GM19463 (cell line): ENCODE measurements at regions not wholly inside any gene's neighbourhood (a gene's known extent, or its start where the extent isn't known, plus 50 kb on each side); places are given as distances from the start of the nearest gene placed in this dataset.

ENCODE experiments used
- ATAC-seq: cut with Tn5 transposase; IDR thresholded peaks from one replicate; pipeline ENCODE4 v1.9.1; 2021; ENCODE audit warnings: mild to moderate bottlenecking, moderate library complexity; ENCODE audit not compliant: unreplicated experiment

DNA sequence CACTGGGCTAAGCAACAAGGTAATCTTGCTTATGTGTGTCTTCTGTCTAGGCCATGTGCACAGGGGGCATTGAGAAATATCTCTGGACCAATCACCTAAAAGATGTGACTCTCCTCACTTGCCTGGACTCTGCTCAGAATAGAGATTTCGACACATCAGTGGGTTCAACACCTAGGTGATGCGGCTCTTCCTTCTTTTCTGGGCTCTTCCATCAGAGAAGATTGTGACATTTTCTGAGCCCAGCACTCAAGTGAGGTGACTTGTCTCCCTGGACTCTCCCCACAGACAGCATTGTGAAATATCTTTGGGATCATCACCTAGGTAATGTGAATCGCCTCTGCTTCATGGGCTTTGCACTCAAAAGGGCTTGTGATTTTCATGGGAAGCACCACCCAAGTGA, 1904.1 kb downstream of the TP53TG3F start:
- no peak for ATAC-seq

GRCh38 chr16:35364263-35364662, 1904.9 kb downstream of the TP53TG3F start:
- ATAC-seq: no peak

- ATAC-seq: no peak
These were observed 1906.3 kb downstream of the TP53TG3F start for GRCh38 chr16:35365675-35366074.

- ATAC-seq: no peak
These were observed 1911.2 kb downstream of the TP53TG3F start for GRCh38 chr16:35370617-35371016.

GRCh38 chr16:35377142-35377541, 1917.7 kb downstream of the TP53TG3F start:
- ATAC-seq: no peak

DNA sequence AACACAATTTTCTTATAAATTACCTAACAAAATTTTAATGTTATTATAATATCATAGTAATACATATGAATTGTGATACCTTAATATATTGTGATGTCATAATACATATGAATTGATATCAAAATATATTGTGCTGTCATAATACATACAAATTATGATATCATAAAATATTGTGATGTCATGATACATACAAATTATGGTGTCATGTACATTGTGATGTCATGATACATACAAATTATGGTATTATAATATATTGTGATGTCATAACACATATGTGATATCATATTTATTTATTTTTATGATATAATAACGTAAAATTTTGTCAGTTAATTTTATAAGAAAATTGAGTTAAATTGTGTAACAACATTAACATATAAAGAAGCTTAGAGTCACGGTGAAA, 1927.2 kb downstream of the TP53TG3F start:
- no peak for ATAC-seq

GRCh38 chr16:35391328-35391727, 1931.9 kb downstream of the TP53TG3F start:
- ATAC-seq: no peak

- no peak for ATAC-seq
These were observed 1938.8 kb downstream of the TP53TG3F start for GRCh38 chr16:35398180-35398579.

DNA sequence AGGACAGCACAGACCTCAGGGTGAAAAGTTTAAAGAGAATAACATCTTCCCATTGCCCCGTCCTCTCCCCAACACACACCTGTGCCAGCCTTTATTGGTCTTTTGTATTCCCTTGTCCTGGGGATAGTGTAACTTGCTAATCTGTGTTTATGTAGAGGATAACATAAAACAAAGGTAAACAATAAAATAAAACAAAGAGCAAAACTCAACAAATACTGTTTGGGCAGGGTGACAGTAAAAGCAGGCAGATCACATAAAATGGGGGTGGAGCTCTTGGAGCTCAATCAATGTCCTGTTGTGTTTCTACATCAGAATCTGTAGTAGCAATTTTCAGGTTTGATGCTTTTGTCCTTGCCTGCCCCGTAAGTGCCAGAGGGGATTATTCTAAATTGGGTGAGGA, 1939.7 kb downstream of the TP53TG3F start:
- ATAC-seq: no peak

- ATAC-seq: no peak
These were observed 1944.9 kb downstream of the TP53TG3F start for GRCh38 chr16:35404273-35404672.

GRCh38 chr16:35405526-35405925, 1946.1 kb downstream of the TP53TG3F start:
- no peak for ATAC-seq

DNA sequence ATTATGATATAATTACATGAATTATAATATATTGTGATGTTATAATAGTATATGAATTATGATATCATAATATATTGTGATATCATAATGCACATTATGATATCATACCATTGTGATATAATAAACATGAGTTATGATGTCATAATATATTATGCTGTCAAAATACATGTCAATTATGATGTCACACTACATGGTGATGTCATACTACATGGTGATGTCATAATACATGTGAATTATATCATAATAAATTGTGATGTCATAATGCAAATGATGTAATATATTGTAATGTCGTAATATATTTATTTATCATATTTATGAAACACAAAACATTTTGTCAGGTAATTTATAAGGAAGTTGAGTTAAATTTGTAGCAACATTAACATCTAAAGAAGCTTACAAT, 1950.1 kb downstream of the TP53TG3F start:
- ATAC-seq: no peak

- no peak for ATAC-seq
These were observed 1951.0 kb downstream of the TP53TG3F start for GRCh38 chr16:35410438-35410837.

DNA sequence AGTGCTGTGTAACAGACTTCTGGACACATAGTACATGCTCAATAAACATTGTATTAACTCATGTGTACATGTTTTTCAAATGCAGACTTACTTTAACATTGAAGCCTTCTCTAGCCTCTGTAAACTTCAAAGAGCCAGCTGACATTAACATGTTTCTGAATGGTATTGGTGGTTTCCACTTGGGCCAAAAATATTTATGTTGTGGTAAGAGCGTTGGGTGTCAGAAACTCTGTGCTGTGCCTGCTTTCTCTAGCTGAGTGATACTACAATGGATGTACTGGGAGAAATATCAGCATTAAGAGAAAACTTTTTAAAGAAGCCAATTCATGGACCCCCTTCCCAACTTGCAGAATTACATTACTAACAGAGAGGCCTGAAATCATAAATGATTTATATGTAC, 1951.7 kb downstream of the TP53TG3F start:
- ATAC-seq: no peak

DNA sequence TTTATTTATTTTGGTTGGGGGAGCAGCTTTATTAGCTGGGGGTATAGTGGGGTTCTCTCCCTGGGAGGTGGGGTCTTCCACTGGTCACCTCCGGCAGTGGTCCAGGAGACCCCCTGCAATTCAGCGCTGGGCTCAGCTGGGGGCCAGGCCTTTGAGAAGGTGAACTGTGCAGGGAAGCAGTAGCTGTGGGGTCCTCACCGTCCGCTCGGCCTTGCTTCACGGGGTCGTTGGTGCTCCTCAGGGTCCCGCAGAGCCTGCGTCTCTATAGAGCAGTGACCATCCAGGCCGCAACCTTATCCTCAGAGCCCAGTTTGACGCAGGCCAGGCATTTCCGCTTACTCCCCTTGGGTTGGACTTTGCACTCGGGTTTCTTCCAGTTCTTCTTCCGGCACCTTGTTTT, 1954.7 kb downstream of the TP53TG3F start:
- ATAC-seq: no peak

DNA sequence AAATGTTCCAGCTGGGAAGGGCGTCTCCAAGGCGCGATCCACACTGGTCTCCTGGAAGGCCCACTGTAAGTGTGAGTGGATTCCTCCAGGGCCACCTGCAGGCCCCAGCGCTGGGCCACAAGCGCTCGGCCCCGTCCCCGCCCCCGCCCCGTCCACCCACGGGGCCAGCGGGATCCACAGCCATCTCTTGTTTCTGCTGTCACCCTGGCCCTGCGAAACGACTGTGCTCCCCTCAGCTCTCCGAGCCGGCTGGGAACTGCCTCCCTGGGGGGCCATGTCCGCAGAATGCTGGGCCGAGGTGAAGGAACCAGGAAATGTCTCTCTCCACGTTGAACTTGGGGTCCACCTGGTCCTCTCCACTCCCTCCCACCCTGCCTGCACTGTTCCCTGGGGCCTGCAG, 1955.2 kb downstream of the TP53TG3F start:
- no peak for ATAC-seq

DNA sequence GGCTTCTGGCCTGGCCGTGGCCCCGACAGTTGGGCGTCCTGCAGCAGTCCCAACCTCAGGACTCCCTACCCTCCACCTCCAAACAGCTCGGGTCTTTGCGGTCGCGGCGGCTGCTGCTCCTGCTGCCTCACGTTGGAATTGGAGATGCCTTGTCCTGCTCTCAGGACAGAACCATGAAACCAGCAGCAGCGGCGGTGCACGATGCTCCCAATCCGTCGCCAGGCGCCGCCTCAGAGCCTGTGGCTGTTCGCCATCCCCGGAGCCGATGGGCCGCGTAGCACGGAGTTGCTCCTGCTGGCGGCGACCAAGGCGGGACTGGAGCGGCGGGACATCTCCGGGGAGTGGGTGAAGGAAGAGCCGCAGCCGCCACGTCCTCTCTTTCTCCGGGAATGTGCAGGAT, 1965.9 kb downstream of the TP53TG3F start:
- no peak for ATAC-seq

- peak; percentile 44 for ATAC-seq
These were observed 1972.6 kb downstream of the TP53TG3F start for GRCh38 chr16:35431829-35432663.

DNA sequence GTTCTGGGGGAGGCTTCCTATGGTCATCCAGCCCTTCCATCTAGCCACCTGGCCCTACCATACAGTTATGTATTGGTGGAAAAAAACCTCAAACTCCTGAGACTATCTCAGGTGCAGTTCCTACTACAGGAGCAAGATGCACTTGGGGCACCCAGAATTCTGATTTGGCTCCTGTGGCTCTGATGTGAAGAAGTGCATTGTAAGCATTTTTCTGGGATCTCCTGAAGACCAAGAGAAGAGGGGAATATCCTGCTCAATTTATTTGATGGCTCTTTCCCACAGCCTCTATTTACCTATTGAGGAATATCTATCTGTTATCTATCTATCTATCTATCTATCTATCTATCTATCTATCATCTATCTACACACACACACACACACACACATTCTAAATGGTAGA, 1981.5 kb downstream of the TP53TG3F start:
- no peak for ATAC-seq

DNA sequence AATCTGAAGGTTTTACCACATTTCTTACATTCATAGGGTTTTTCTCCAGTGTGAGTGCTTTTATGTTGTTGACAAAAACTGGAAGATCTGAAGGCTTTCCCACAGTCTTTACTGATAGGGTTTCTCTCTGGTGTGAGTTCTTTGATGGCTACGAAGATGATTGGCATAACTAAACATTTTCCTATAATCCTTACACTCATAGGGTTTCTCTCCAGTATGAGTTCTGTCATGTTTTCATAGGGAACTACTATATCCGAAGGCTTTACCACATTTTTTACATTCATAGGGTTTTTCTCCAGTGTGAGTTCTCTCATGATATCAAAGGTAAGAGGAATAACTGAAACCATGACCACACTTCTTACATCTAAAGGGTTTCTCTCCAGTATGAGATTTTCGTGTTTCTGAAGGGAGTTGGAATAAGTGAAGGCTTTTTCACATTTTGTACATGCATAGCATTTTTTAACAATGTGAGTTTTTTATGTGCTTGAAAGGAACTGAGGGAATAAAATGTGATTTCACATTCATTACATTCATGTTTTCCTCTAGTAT, 1987.7 kb downstream of the TP53TG3F start:
- no peak for ATAC-seq

- no peak for ATAC-seq
These were observed 1990.3 kb downstream of the TP53TG3F start for GRCh38 chr16:35449663-35450062.

DNA sequence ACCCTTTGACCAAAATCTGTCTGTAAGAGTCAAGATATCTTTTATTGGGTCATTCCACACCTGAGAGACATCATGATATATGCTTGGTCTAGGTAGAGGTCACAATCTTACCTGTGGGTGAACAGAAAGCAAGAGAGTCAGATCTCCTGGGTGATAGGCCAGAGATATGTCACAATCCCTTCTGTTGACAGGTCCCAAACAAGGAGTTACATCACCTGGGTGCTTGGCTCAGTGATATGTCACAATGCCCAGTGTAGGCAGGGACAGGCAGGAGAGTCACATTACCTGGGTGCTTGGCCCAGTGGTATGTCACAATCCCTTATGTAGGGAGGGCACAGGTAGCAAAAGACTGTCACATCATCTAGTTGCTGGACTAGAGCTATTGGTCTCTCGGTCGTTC, 1991.2 kb downstream of the TP53TG3F start:
- no peak for ATAC-seq

DNA sequence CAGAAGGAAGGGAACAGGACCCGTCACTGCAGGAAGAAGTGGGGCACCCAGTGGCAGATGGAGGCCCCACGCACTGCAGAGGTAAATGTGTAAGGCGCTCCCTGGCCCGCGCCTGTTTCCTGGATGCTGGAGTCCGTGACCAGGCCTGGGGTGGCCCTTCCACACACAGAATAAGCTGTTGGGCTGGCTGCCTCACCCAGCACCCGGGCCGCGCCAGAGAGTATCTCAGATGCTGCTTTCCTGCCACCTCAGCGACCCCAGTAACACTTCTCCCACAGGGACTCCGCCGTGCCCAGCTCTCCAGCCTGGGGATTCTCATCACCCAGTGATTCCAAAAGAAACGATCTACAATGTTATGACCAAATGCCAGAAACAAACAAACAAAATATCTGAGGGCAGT, 1993.1 kb downstream of the TP53TG3F start:
- ATAC-seq: no peak
